ENCODE measurements at regions not wholly inside any gene's neighbourhood (a gene's known extent, or its start where the extent isn't known, plus 50 kb on each side); places are given as distances from the start of the nearest gene placed in this dataset.

DNA sequence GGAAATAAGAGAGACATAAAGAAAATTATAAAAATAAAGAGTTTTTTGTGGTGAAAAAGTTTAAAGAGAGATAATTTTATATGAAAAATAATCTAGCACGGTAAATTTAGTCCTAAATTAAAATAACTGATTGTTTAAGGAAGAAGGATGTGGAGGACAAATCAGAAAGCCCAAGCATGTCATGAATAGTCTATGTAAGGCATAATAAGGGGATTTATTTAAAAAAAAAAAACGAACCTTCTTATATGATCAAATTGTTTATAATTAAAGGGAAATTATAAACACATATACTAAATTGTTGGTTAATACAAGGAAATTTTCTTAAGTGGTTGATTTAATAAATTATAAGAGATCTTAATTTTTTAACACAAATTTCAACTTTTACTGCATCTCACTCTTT, 551.8 kb upstream of the TYRP1 start:
- WGBS, 2 donors, result 45 to 46% methylated on average over 2 of the region's 2 CpGs
- DNase-seq, result no peak
- H3K27me3 ChIP-seq, result no peaks in the 10 kb centered on the region
- TF ChIP-seq, protein P1, sequence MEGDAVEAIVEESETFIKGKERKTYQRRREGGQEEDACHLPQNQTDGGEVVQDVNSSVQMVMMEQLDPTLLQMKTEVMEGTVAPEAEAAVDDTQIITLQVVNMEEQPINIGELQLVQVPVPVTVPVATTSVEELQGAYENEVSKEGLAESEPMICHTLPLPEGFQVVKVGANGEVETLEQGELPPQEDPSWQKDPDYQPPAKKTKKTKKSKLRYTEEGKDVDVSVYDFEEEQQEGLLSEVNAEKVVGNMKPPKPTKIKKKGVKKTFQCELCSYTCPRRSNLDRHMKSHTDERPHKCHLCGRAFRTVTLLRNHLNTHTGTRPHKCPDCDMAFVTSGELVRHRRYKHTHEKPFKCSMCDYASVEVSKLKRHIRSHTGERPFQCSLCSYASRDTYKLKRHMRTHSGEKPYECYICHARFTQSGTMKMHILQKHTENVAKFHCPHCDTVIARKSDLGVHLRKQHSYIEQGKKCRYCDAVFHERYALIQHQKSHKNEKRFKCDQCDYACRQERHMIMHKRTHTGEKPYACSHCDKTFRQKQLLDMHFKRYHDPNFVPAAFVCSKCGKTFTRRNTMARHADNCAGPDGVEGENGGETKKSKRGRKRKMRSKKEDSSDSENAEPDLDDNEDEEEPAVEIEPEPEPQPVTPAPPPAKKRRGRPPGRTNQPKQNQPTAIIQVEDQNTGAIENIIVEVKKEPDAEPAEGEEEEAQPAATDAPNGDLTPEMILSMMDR (IDR thresholded peaks at IDR 0.05), result no peak
- no peak for TF ChIP-seq POLR2A (IDR thresholded peaks at IDR 0.05)
- no peaks in the 10 kb centered on the region for H3K9me3 ChIP-seq
- no peaks in the 10 kb centered on the region for H3K4me1 ChIP-seq
- H3K27ac ChIP-seq, result no peak overlapping the region
- no peak for ATAC-seq
- intact Hi-C loops (cut with DNase I), result no loop called here
- H3K36me3 ChIP-seq (replicated peaks in 1 of 2; ENCODE audit: insufficient read depth in 1 of 2, low read depth in 2 of 2), result no peaks in the 10 kb centered on the region
- H3K4me3 ChIP-seq, result no peak overlapping the region

- intact Hi-C loops (cut with DNase I), result no loop called here
- ATAC-seq (no peak), DNase-seq (no peak)
- no peak for TF ChIP-seq POLR2A (IDR thresholded peaks at IDR 0.05)
- TF ChIP-seq, protein P1 (IDR thresholded peaks at IDR 0.05), result no peak
- Histone ChIP-seq H3K4me1 (no peaks in the 10 kb centered on the region), H3K27ac (no peak overlapping the region), H3K9me3 (no peaks in the 10 kb centered on the region), H3K27me3 (no peaks in the 10 kb centered on the region), H3K36me3 (replicated peaks in 1 of 2; ENCODE audit: insufficient read depth in 1 of 2, low read depth in 2 of 2) (no peaks in the 10 kb centered on the region), H3K4me3 (no peak overlapping the region)
- WGBS, 2 donors, result 64% methylated on average over 4 of the region's 4 CpGs
Measured at GRCh38 chr9:12155401-12156134, 537.6 kb upstream of the TYRP1 start.

DNA sequence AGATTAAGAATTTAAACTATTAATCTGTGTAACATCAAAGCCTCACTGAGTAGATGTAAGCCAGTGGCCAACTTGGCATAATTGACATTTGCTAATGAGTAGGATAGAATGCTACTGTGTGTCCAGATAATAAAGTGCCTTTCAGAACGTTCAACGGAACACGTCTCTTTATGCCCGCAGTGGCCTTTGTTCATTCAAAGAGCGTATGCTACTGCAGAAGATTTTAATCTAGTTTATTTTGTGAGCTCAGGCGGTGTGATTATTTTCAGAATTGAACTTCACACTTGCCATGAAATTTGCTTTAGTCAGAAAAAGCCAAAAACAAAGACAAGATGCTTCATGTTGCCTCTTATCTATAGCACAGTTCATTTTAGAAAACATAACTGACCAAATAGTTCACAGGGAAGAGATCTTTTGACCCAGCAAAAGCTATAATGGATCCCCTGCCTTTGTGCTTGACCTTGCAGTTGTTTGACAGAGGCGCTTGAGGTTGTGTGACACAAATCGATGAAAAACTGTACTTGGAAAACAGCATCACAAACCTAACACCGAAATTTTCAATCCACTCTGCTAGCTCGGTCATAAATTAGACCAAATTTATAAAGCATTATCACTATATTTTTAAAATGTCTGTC, 530.9 kb upstream of the TYRP1 start:
- ATAC-seq (no peak), DNase-seq (no peak)
- Histone ChIP-seq H3K27me3 (peaks cover 0 to 5% of the 10 kb centered on the region in 2 donors), H3K27ac (no peak overlapping the region), H3K4me1 (no peaks in the 10 kb centered on the region), H3K36me3 (replicated peaks in 1 of 2; ENCODE audit: insufficient read depth in 1 of 2, low read depth in 2 of 2) (no peaks in the 10 kb centered on the region), H3K4me3 (no peak overlapping the region), H3K9me3 (no peaks in the 10 kb centered on the region)
- intact Hi-C loops (cut with DNase I), result no loop called here
- 52 to 74% methylated on average over 10 of the region's 10 CpGs for WGBS, 2 donors
- TF ChIP-seq POLR2A (IDR thresholded peaks at IDR 0.05), result no peak
- TF ChIP-seq, protein P1 (IDR thresholded peaks at IDR 0.05), result no peak

GRCh38 chr9:12163723-12164458, 529.3 kb upstream of the TYRP1 start:
- H3K36me3 ChIP-seq (replicated peaks in 1 of 2; ENCODE audit: insufficient read depth in 1 of 2, low read depth in 2 of 2), result no peaks in the 10 kb centered on the region
- no peaks in the 10 kb centered on the region for H3K4me1 ChIP-seq
- H3K9me3 ChIP-seq, result no peaks in the 10 kb centered on the region
- intact Hi-C loops (cut with DNase I), result no loop called here
- DNase-seq, result no peak
- TF ChIP-seq, protein P1 (IDR thresholded peaks at IDR 0.05), result no peak
- no peak for TF ChIP-seq POLR2A (IDR thresholded peaks at IDR 0.05)
- no peak for ATAC-seq
- H3K27me3 ChIP-seq, result peaks cover 0 to 5% of the 10 kb centered on the region in 2 donors
- H3K4me3 ChIP-seq, result no peak overlapping the region
- 41 to 49% methylated on average over 3 of the region's 3 CpGs for WGBS, 2 donors
- H3K27ac ChIP-seq, result no peak overlapping the region

Measured in body of pancreas (tissue), 4 donors.